Astrocyte (in vitro differentiated cells and primary cell): ENCODE measurements at regions not wholly inside any gene's neighbourhood (a gene's known extent, or its start where the extent isn't known, plus 50 kb on each side); places are given as distances from the start of the nearest gene placed in this dataset.

Source experiments
- DNase-seq: peaks from one replicate; pipeline ENCODE4 v3.0.0-alpha.2; 2010; ENCODE audit warnings: low read depth
- FAIRE-seq: peaks from 2 replicates; lab custom pipeline; 2011; peaks lifted over from hg19 to GRCh38; lab: Jason Lieb, UNC
- H2AFZ ChIP-seq: 2 replicates; pipeline ENCODE4 v1.6.0; 2012; ENCODE audit warnings: low read depth, low read length, inconsistent platforms
- H3K27ac ChIP-seq: 2 replicates; pipeline ENCODE4 v1.5.1; 2011; ENCODE audit warnings: low read depth, low read length, inconsistent platforms
- H3K27me3 ChIP-seq: 2 replicates; pipeline ENCODE4 v1.6.0; 2011; ENCODE audit warnings: low read length, inconsistent platforms; ENCODE audit not compliant: insufficient read depth
- H3K36me3 ChIP-seq: 2 replicates; pipeline ENCODE4 v1.5.1; 2011; ENCODE audit warnings: low read length, inconsistent platforms; ENCODE audit not compliant: insufficient read depth
- H3K4me1 ChIP-seq: 2 replicates; pipeline ENCODE4 v1.5.1; 2011; ENCODE audit warnings: low read length, inconsistent platforms; ENCODE audit not compliant: insufficient read depth
- H3K4me2 ChIP-seq: 2 replicates; pipeline ENCODE4 v1.6.0; 2012; ENCODE audit warnings: low read length, inconsistent platforms
- H3K4me3 ChIP-seq: 2 replicates; pipeline ENCODE4 v1.5.1; 2011; ENCODE audit warnings: low read depth, mild to moderate bottlenecking, low read length, inconsistent platforms; ENCODE audit not compliant: insufficient read depth
- H3K79me2 ChIP-seq: 2 replicates; pipeline ENCODE4 v1.6.0; 2012; ENCODE audit warnings: mild to moderate bottlenecking, low read length, inconsistent platforms; ENCODE audit not compliant: insufficient read depth
- H3K9ac ChIP-seq: 2 replicates; pipeline ENCODE4 v1.6.0; 2012; ENCODE audit warnings: mild to moderate bottlenecking, low read length, inconsistent platforms
- H3K9me3 ChIP-seq: 2 replicates; pipeline ENCODE4 v1.5.1; 2012; ENCODE audit warnings: low read depth, mild to moderate bottlenecking, low read length, inconsistent platforms; ENCODE audit not compliant: insufficient read depth
- H4K20me1 ChIP-seq: 2 replicates; pipeline ENCODE4 v1.6.0; 2012; ENCODE audit warnings: low read length, inconsistent platforms; ENCODE audit not compliant: insufficient read depth
- H3K27ac Mint-ChIP-seq: one replicate; pipeline ENCODE4 v1.8.0; 2021; ENCODE audit warnings: mild to moderate bottlenecking, mixed read lengths; ENCODE audit not compliant: unreplicated experiment
- H3K27me3 Mint-ChIP-seq: one replicate; pipeline ENCODE4 v1.8.0; 2021; ENCODE audit warnings: low read depth, mixed read lengths; ENCODE audit not compliant: unreplicated experiment
- H3K36me3 Mint-ChIP-seq: one replicate; pipeline ENCODE4 v1.8.0; 2021; ENCODE audit warnings: low read depth, mixed read lengths; ENCODE audit not compliant: unreplicated experiment
- H3K4me1 Mint-ChIP-seq: one replicate; pipeline ENCODE4 v1.8.0; 2021; ENCODE audit warnings: low read depth, mixed read lengths; ENCODE audit not compliant: unreplicated experiment
- H3K4me3 Mint-ChIP-seq: one replicate; pipeline ENCODE4 v1.8.0; 2021; ENCODE audit warnings: mild to moderate bottlenecking, moderate library complexity, mixed read lengths; ENCODE audit not compliant: unreplicated experiment
- H3K9me3 Mint-ChIP-seq: one replicate; pipeline ENCODE4 v1.8.0; 2021; ENCODE audit warnings: mild to moderate bottlenecking, mixed read lengths; ENCODE audit not compliant: unreplicated experiment
- EZH2 ChIP-seq: IDR thresholded peaks from 2 replicates; pipeline ENCODE4 v1.6.1; 2012; ENCODE audit warnings: mild to moderate bottlenecking, low read length, inconsistent platforms; ENCODE audit not compliant: insufficient read depth
- TF ChIP-seq, protein P1 (sequence below): IDR thresholded peaks from 2 replicates; pipeline ENCODE4 v1.5.1; 2011; ENCODE audit warnings: low read depth, mild to moderate bottlenecking, inconsistent platforms, low read length, moderate library complexity; ENCODE audit not compliant: insufficient read depth

GRCh38 chr10:34024693-34025425 lies 690.4 kb upstream of the NRP1 start:
- H3K27ac Mint-ChIP-seq: no peak overlapping the region
- no peaks in the 10 kb centered on the region for H3K79me2 ChIP-seq
- H3K4me1 ChIP-seq: no peaks in the 10 kb centered on the region
- no peak overlapping the region for H3K4me3 Mint-ChIP-seq
- DNase-seq (peak; percentile 12), FAIRE-seq (no peak)
- no peak overlapping the region for H3K4me2 ChIP-seq
- no peak overlapping the region for H3K9ac ChIP-seq
- H3K27me3 ChIP-seq: no peaks in the 10 kb centered on the region
- H3K4me3 ChIP-seq: no peak overlapping the region
- no peak overlapping the region for H2AFZ ChIP-seq
- no peaks in the 10 kb centered on the region for H3K36me3 ChIP-seq
- TF ChIP-seq, protein P1, sequence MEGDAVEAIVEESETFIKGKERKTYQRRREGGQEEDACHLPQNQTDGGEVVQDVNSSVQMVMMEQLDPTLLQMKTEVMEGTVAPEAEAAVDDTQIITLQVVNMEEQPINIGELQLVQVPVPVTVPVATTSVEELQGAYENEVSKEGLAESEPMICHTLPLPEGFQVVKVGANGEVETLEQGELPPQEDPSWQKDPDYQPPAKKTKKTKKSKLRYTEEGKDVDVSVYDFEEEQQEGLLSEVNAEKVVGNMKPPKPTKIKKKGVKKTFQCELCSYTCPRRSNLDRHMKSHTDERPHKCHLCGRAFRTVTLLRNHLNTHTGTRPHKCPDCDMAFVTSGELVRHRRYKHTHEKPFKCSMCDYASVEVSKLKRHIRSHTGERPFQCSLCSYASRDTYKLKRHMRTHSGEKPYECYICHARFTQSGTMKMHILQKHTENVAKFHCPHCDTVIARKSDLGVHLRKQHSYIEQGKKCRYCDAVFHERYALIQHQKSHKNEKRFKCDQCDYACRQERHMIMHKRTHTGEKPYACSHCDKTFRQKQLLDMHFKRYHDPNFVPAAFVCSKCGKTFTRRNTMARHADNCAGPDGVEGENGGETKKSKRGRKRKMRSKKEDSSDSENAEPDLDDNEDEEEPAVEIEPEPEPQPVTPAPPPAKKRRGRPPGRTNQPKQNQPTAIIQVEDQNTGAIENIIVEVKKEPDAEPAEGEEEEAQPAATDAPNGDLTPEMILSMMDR: no peak
- TF ChIP-seq EZH2: no peak
- no peaks in the 10 kb centered on the region for H3K9me3 ChIP-seq
- peaks cover 5% of the 10 kb centered on the region for H3K9me3 Mint-ChIP-seq
- peaks cover 9% of the 10 kb centered on the region for H3K27me3 Mint-ChIP-seq
- no peaks in the 10 kb centered on the region for H4K20me1 ChIP-seq
- peaks cover 2% of the 10 kb centered on the region for H3K36me3 Mint-ChIP-seq
- H3K27ac ChIP-seq: no peak overlapping the region
- no peaks in the 10 kb centered on the region for H3K4me1 Mint-ChIP-seq

DNA sequence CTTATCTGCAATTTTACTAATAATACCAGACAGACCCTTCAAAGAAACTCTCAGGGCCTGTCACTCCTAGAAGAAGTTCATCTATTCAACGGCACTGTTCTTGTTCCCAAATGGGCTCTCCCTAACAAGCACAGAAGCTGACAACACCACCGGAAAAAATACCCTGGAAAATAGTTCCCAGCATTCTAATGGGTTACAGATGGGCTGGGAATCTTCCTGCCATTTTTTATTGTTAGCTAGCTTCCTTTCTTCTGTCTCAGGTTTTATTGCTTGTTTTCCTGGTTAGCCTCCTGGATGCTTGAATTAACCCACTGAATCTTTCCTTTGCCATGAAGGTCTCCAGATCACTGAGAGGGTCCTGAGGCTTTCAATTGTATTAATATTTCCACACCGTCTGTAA lies 689.8 kb upstream of the NRP1 start:
- H3K4me1 Mint-ChIP-seq: no peaks in the 10 kb centered on the region
- Histone ChIP-seq H3K4me1 (no peaks in the 10 kb centered on the region), H3K79me2 (no peaks in the 10 kb centered on the region), H3K4me2 (no peak overlapping the region), H3K36me3 (no peaks in the 10 kb centered on the region), H3K27ac (no peak overlapping the region), H3K4me3 (no peak overlapping the region), H3K27me3 (no peaks in the 10 kb centered on the region), H4K20me1 (no peaks in the 10 kb centered on the region), H2AFZ (no peak overlapping the region), H3K9me3 (no peaks in the 10 kb centered on the region), H3K9ac (no peak overlapping the region)
- H3K36me3 Mint-ChIP-seq: peaks cover 2% of the 10 kb centered on the region
- H3K4me3 Mint-ChIP-seq: no peak overlapping the region
- H3K27me3 Mint-ChIP-seq: peaks cover 8% of the 10 kb centered on the region
- FAIRE-seq: no peak
- no peak overlapping the region for H3K27ac Mint-ChIP-seq
- TF ChIP-seq EZH2: no peak
- TF ChIP-seq, protein P1: no peak
- H3K9me3 Mint-ChIP-seq: peaks cover 5% of the 10 kb centered on the region
- DNase-seq: no peak

DNA sequence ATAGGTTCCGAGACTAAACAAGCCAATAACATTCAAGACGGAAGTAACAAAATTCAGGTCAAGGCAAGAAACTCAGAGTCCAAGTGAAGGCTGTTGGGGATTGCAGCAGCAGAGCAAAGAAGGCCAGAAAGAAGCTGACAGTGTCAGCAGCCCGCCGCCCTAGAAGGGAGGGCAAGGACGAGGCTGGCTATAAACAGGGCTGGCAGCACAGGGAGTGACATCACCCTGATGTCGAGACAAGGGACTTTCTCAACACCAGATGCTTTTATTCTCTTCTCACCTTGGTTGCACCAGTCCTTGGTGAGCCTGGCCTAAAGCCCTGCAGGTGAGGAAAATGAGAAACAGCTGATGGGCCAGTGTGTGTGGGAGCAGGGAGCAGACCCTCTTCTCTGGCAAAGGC lies 687.7 kb upstream of the NRP1 start:
- no peaks in the 10 kb centered on the region for H4K20me1 ChIP-seq
- no peaks in the 10 kb centered on the region for H3K9me3 ChIP-seq
- H3K4me1 ChIP-seq: no peaks in the 10 kb centered on the region
- Mint-ChIP-seq H3K4me3 (no peak overlapping the region), H3K36me3 (peaks cover 2% of the 10 kb centered on the region), H3K27me3 (no peaks in the 10 kb centered on the region), H3K27ac (no peak overlapping the region), H3K4me1 (no peaks in the 10 kb centered on the region), H3K9me3 (peaks cover 5% of the 10 kb centered on the region)
- H3K27ac ChIP-seq: no peak overlapping the region
- H3K4me2 ChIP-seq: no peak overlapping the region
- H3K4me3 ChIP-seq: no peak overlapping the region
- H2AFZ ChIP-seq: no peak overlapping the region
- H3K9ac ChIP-seq: no peak overlapping the region
- no peaks in the 10 kb centered on the region for H3K27me3 ChIP-seq
- H3K79me2 ChIP-seq: no peaks in the 10 kb centered on the region
- no peak for DNase-seq
- TF ChIP-seq EZH2: no peak
- TF ChIP-seq, protein P1: no peak
- FAIRE-seq: no peak
- H3K36me3 ChIP-seq: no peaks in the 10 kb centered on the region
